Vagina (tissue), 2 donors: ENCODE measurements at regions not wholly inside any gene's neighbourhood (a gene's known extent, or its start where the extent isn't known, plus 50 kb on each side); places are given as distances from the start of the nearest gene placed in this dataset.
"Not testable (repeated sequence)": the region's sequence is repeated elsewhere in the genome, so short reads cannot be mapped to it uniquely, and the experiment has no call there.

Experiments used
- DNase-seq, 2 donors: peaks; one replicate each; pipeline ENCODE4 v3.0.0-alpha.2; 2017; ENCODE audit errors: extremely low spot score in 2 of 2
- H3K27ac ChIP-seq: fragments of 200-600 bp; sonication (generic); one replicate; pipeline ENCODE4 v1.5.1; 2019
- H3K27me3 ChIP-seq: fragments of 200-600 bp; sonication (generic); one replicate; pipeline ENCODE4 v1.5.1; 2019
- H3K36me3 ChIP-seq, 2 donors: fragments of 200-600 bp; sonication (generic); one replicate each; pipeline ENCODE4 v1.5.1; 2017 to 2019
- H3K4me1 ChIP-seq: fragments of 200-600 bp; sonication (generic); one replicate; pipeline ENCODE4 v1.5.1; 2019
- H3K4me3 ChIP-seq, 2 donors: fragments of 200-600 bp; sonication (generic); 1 replicate in 1 of 2; 2 replicates in 1 of 2; pipeline ENCODE4 v1.5.1; 2016 to 2019
- H3K9me3 ChIP-seq: fragments of 200-600 bp; sonication (generic); one replicate; pipeline ENCODE4 v1.5.1; 2019
- POLR2A ChIP-seq, 2 donors: fragments of 450-650 bp; IDR thresholded peaks; one replicate each; pipeline ENCODE4 v1.6.1; 2017; ENCODE audit warnings: antibody characterized with exemption in 2 of 2, mild to moderate bottlenecking in 2 of 2, moderate library complexity in 2 of 2
- POLR2AphosphoS5 ChIP-seq, 2 donors: sonication (generic); formaldehyde crosslinking; IDR thresholded peaks; one replicate each; pipeline ENCODE4 v1.9.0; 2017; ENCODE audit warnings: antibody characterized with exemption in 2 of 2, mild to moderate bottlenecking in 2 of 2, low read depth in 1 of 2; ENCODE audit not compliant: insufficient read depth in 1 of 2
- intact Hi-C: fragments of 100-400 bp; cut with DNase I; formaldehyde crosslinking; loops from one replicate; pipeline ENCODE4 v1.15.1; 2023
- TF ChIP-seq, protein P1 (sequence below), 3 experiments: fragments of 450-650 bp in 2 of 3; fragments of 200-600 bp in 1 of 3; sonication (generic) in 1 of 3; IDR thresholded peaks; one replicate each; pipeline ENCODE4 v1.5.1; 2017 to 2019; ENCODE audit warnings: antibody characterized with exemption in 3 of 3, mild to moderate bottlenecking in 2 of 3, moderate library complexity in 2 of 3

GRCh38 chr11:34825315-34825669 lies 90.9 kb downstream of the APIP start:
- Histone ChIP-seq H3K36me3 (no peaks in the 10 kb centered on the region), H3K4me3 (no peak overlapping the region), H3K27me3 (no peaks in the 10 kb centered on the region), H3K9me3 (no peaks in the 10 kb centered on the region), H3K27ac (no peak overlapping the region), H3K4me1 (no peaks in the 10 kb centered on the region)
- intact Hi-C loops, result no loop called here
- DNase-seq, result no peak
- TF ChIP-seq POLR2AphosphoS5 (IDR thresholded peaks at IDR 0.05; ENCODE audit: insufficient read depth in 1 of 2, low read depth in 1 of 2) (no peak), POLR2A (IDR thresholded peaks at IDR 0.05) (no peak)
- TF ChIP-seq, protein P1, sequence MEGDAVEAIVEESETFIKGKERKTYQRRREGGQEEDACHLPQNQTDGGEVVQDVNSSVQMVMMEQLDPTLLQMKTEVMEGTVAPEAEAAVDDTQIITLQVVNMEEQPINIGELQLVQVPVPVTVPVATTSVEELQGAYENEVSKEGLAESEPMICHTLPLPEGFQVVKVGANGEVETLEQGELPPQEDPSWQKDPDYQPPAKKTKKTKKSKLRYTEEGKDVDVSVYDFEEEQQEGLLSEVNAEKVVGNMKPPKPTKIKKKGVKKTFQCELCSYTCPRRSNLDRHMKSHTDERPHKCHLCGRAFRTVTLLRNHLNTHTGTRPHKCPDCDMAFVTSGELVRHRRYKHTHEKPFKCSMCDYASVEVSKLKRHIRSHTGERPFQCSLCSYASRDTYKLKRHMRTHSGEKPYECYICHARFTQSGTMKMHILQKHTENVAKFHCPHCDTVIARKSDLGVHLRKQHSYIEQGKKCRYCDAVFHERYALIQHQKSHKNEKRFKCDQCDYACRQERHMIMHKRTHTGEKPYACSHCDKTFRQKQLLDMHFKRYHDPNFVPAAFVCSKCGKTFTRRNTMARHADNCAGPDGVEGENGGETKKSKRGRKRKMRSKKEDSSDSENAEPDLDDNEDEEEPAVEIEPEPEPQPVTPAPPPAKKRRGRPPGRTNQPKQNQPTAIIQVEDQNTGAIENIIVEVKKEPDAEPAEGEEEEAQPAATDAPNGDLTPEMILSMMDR (IDR thresholded peaks at IDR 0.05), result no peak

GRCh38 chr11:34824425-34824824 lies 91.8 kb downstream of the APIP start:
- H3K4me1 ChIP-seq, result no peaks in the 10 kb centered on the region
- no peak for TF ChIP-seq POLR2AphosphoS5 (IDR thresholded peaks at IDR 0.05; ENCODE audit: insufficient read depth in 1 of 2, low read depth in 1 of 2)
- H3K27me3 ChIP-seq, result no peaks in the 10 kb centered on the region
- intact Hi-C loops, result no loop called here
- H3K4me3 ChIP-seq, result no peak overlapping the region
- DNase-seq, result no peak
- H3K36me3 ChIP-seq, result no peaks in the 10 kb centered on the region
- no peaks in the 10 kb centered on the region for H3K9me3 ChIP-seq
- H3K27ac ChIP-seq, result no peak overlapping the region

GRCh38 chr11:34823639-34824038 lies 92.5 kb downstream of the APIP start:
- H3K27me3 ChIP-seq, result no peaks in the 10 kb centered on the region
- no peaks in the 10 kb centered on the region for H3K36me3 ChIP-seq
- H3K4me1 ChIP-seq, result no peaks in the 10 kb centered on the region
- no peak for DNase-seq
- no peak overlapping the region for H3K4me3 ChIP-seq
- intact Hi-C loops, result no loop called here
- TF ChIP-seq, protein P1 (IDR thresholded peaks at IDR 0.05), result no peak
- TF ChIP-seq POLR2AphosphoS5 (IDR thresholded peaks at IDR 0.05; ENCODE audit: insufficient read depth in 1 of 2, low read depth in 1 of 2) (no peak), POLR2A (IDR thresholded peaks at IDR 0.05) (no peak)
- H3K9me3 ChIP-seq, result no peaks in the 10 kb centered on the region
- H3K27ac ChIP-seq, result no peak overlapping the region

GRCh38 chr11:34823197-34823596 lies 93.0 kb downstream of the APIP start:
- DNase-seq, result no peak
- no peak for TF ChIP-seq POLR2AphosphoS5 (IDR thresholded peaks at IDR 0.05; ENCODE audit: insufficient read depth in 1 of 2, low read depth in 1 of 2)
- TF ChIP-seq POLR2A (IDR thresholded peaks at IDR 0.05), result no peak
- TF ChIP-seq, protein P1 (IDR thresholded peaks at IDR 0.05), result no peak
- Histone ChIP-seq H3K27ac (no peak overlapping the region), H3K4me3 (no peak overlapping the region), H3K4me1 (no peaks in the 10 kb centered on the region), H3K27me3 (no peaks in the 10 kb centered on the region), H3K36me3 (no peaks in the 10 kb centered on the region), H3K9me3 (no peaks in the 10 kb centered on the region)
- intact Hi-C loops, result no loop called here

GRCh38 chr11:34819740-34820482 lies 96.3 kb downstream of the APIP start:
- Histone ChIP-seq H3K27ac (no peak overlapping the region), H3K27me3 (no peaks in the 10 kb centered on the region), H3K4me1 (no peaks in the 10 kb centered on the region), H3K9me3 (no peaks in the 10 kb centered on the region), H3K36me3 (no peaks in the 10 kb centered on the region), H3K4me3 (no peak overlapping the region)
- intact Hi-C loops, result no loop called here
- no peak for DNase-seq
- TF ChIP-seq POLR2AphosphoS5 (IDR thresholded peaks at IDR 0.05; ENCODE audit: insufficient read depth in 1 of 2, low read depth in 1 of 2) (no peak), POLR2A (IDR thresholded peaks at IDR 0.05) (no peak)

- DNase-seq, intact Hi-C loops, H3K27ac ChIP-seq, H3K4me1 ChIP-seq, H3K27me3 ChIP-seq, H3K36me3 ChIP-seq, H3K4me3 ChIP-seq, H3K9me3 ChIP-seq: not testable (repeated sequence)
These were observed 98.4 kb downstream of the APIP start for GRCh38 chr11:34817812-34818211.
